GM19397 (cell line): ENCODE measurements at regions not wholly inside any gene's neighbourhood (a gene's known extent, or its start where the extent isn't known, plus 50 kb on each side); places are given as distances from the start of the nearest gene placed in this dataset.
"Not testable (repeated sequence)": the region's sequence is repeated elsewhere in the genome, so short reads cannot be mapped to it uniquely, and the experiment has no call there.

Experiments used
- ATAC-seq: cut with Tn5 transposase; IDR thresholded peaks from one replicate; pipeline ENCODE4 v1.9.1; 2021; ENCODE audit warnings: mild to moderate bottlenecking, moderate library complexity; ENCODE audit not compliant: unreplicated experiment

GRCh38 chr7:119964788-119965542 lies 308.0 kb upstream of the KCND2 start:
- ATAC-seq = no peak

- ATAC-seq = no peak
Observed at GRCh38 chr7:119967221-119967620, 305.8 kb upstream of the KCND2 start.

- ATAC-seq = not testable (repeated sequence)
Observed at GRCh38 chr7:119968411-119968810, 304.6 kb upstream of the KCND2 start.

DNA sequence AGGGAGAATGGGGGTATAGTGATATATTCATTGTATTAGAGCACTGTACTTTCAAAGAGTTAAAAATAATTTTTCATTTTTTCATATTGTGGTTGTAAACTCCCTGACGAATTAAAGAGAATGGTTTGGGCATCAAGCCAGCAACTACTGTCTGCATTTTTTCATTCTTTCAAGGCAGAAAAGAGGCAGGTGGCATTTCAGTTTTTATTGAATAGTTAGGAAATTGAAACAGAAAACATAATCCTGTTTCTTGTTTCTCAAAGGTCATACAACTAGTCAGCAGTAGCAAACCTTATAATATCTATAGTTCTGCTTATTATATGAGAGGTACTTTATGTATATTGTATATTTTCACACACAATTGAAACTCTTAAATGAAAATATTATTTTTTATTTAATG lies 303.9 kb upstream of the KCND2 start:
- no peak for ATAC-seq

GRCh38 chr7:119969763-119970162 lies 303.2 kb upstream of the KCND2 start:
- ATAC-seq = no peak

GRCh38 chr7:119974972-119975371 lies 298.0 kb upstream of the KCND2 start:
- ATAC-seq = no peak

GRCh38 chr7:119982884-119983283 lies 290.1 kb upstream of the KCND2 start:
- no peak for ATAC-seq

DNA sequence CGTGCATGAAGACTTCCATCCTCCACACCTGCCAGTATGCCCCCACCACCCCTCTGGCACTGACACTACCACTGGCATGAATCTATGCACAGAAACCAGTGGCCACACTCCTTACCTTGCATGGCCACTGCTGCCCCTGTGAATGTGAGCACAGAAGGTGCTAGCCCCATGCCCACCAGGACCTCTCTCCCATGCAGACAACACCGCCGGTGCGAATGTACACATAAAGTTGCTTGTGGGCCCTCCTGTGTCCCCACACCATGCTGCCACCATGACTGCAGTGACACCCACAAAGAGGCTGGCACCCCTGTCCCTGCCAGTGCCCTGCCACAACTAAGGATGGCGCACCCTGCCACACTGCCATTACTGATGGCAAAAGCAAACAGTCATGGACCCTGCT lies 289.5 kb upstream of the KCND2 start:
- no peak for ATAC-seq

GRCh38 chr7:119984247-119984646 lies 288.7 kb upstream of the KCND2 start:
- no peak for ATAC-seq

DNA sequence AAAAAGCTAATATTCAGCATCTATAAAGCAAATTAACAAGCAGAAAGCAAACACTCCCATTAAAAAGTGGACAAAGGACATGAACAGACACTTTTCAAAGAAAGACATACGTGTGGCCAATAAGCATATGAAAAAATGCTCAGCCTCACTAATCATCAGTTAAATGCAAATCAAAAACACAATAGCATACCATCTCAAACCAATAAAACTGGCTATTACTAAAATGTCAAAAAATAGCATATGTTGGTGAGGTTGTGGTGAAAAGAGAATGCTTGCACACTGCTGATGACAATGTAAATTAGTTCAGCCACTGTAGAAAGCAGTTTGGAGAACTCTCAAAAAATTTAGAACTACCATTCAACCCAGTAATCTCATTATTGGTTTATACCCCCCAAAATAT lies 284.6 kb upstream of the KCND2 start:
- ATAC-seq = no peak

DNA sequence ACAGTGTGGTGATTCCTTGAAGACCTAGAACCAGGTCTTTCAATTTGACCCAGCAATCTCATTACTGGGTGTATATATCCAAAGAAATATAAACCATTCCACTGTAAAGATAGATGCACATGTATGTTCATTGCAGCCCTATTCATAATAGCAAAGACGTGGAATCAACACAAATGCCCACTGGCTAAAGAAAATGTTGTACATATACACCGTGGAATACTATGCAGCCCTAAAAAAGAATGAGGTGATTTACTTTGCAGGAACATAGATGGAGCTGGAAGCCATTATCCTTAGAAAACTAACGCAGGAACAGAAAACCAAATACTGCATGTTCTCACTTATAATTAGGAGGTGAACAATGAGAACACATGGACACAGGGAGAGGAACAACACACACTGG lies 278.0 kb upstream of the KCND2 start:
- no peak for ATAC-seq

- no peak for ATAC-seq
Observed at GRCh38 chr7:119996634-119997033, 276.3 kb upstream of the KCND2 start.

GRCh38 chr7:119999738-120000475 lies 273.1 kb upstream of the KCND2 start:
- no peak for ATAC-seq

DNA sequence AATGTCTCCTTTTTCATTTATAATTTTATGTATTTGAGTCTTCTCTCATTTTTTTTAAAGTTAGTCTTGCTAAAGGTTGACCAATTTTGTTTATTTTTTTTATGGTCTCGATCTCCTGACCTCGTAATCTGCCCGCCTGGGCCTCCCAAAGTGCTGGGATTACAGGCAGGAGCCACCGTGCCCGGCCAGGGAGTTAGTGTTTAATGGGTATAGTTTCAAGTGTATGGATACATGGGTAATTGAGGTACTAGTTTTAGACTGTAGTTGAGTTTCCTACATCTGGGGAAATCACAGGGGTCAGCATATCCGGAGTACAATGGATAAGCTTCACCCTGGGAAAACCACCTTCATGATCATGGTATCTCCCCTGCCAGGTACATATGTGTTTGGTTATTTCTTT lies 267.3 kb upstream of the KCND2 start:
- no peak for ATAC-seq

DNA sequence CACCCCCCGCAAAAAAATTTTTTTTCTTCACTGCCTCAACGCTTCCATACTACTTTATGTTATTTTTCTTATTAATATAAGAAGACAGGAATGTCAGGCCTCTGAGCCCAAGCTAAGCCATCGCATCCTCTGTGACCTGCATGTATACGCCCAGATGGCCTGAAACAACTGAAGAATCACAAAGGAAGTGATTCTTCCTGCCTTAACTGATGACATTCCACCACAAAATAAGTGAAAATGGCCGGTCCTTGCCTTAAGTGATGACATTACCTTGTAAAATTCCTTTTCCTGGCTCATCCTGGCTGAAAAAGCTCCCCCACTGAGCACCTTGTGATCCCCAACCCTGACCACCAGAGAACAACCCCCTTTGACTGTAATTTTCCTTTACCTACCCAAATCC lies 258.7 kb upstream of the KCND2 start:
- ATAC-seq = not testable (repeated sequence)

- ATAC-seq = no peak
Observed at GRCh38 chr7:120014925-120015465, 258.0 kb upstream of the KCND2 start.

DNA sequence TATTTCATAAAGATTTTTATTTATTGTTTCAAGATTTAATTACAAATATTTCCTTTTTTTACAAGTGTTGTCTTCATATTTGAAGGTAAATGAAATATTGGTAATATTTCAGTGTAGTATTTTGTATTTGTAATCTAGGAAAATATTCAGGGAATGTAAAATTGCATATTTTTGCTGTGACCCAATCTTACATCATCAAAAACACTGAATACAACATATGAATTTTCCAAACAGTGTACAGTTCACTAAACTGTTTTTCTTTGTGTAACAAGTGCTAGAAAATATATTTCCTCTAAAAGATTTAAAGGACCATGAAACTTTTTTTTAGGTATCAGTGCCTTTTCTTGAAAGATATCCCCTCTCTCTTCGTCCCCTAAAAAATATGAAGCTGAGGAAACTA lies 251.9 kb upstream of the KCND2 start:
- no peak for ATAC-seq

GRCh38 chr7:120023494-120024167 lies 249.3 kb upstream of the KCND2 start:
- ATAC-seq = no peak

GRCh38 chr7:120028636-120029035 lies 244.3 kb upstream of the KCND2 start:
- ATAC-seq = no peak

DNA sequence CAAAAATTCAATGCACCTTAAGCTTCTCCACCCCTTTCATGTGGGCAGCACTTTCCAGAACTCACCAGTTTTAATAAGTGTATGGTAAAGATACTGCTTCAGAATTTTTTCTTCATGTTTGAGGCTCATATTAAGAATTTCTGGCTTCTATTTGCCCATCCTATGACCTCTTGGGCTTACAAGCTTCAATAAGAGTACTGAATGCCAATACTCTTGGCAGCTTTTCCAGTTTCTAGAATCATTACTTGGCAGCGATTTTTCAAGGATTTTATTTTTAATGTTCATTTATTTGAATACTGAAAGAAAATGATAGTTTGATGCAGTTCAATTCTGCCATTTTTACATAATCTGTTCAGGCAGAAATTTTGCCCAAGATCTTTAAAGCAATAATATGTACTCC lies 242.1 kb upstream of the KCND2 start:
- ATAC-seq = no peak

- no peak for ATAC-seq
Observed at GRCh38 chr7:120033114-120033513, 239.9 kb upstream of the KCND2 start.

GRCh38 chr7:120039138-120039537 lies 233.8 kb upstream of the KCND2 start:
- ATAC-seq = no peak
